MV-4-11 (cell line): ENCODE measurements at regions not wholly inside any gene's neighbourhood (a gene's known extent, or its start where the extent isn't known, plus 50 kb on each side); places are given as distances from the start of the nearest gene placed in this dataset.
"Not testable (repeated sequence)": the region's sequence is repeated elsewhere in the genome, so short reads cannot be mapped to it uniquely, and the experiment has no call there.

ENCODE experiments used
- DNase-seq: peaks from one replicate; lab custom pipeline; 2025; lab: John Stamatoyannopoulos, UW

- DNase-seq, result no peak
Observed at GRCh38 chrY:16486696-16487215, 1393.3 kb downstream of the CDY2B start.

- no peak for DNase-seq
Observed at GRCh38 chrY:16480031-16480430, 1400.0 kb downstream of the CDY2B start.

GRCh38 chrY:16474053-16474452 lies 1406.0 kb downstream of the CDY2B start:
- no peak for DNase-seq

- DNase-seq, result no peak
Observed at GRCh38 chrY:16454799-16455198, 1425.2 kb downstream of the CDY2B start.

- no peak for DNase-seq
Observed at GRCh38 chrY:16446152-16446551, 1433.9 kb downstream of the CDY2B start.

GRCh38 chrY:16409206-16409923 lies 1470.7 kb downstream of the CDY2B start:
- not testable (repeated sequence) for DNase-seq

- DNase-seq, result not testable (repeated sequence)
Observed at GRCh38 chrY:16379458-16379857, 1500.6 kb downstream of the CDY2B start.

GRCh38 chrY:16341592-16341991 lies 1538.4 kb downstream of the CDY2B start:
- not testable (repeated sequence) for DNase-seq

GRCh38 chrY:16330032-16330758 lies 1549.8 kb downstream of the CDY2B start:
- DNase-seq, result not testable (repeated sequence)

GRCh38 chrY:16329135-16329820 lies 1550.7 kb downstream of the CDY2B start:
- DNase-seq, result not testable (repeated sequence)
